WTC11 (cell line): ENCODE measurements at regions not wholly inside any gene's neighbourhood (a gene's known extent, or its start where the extent isn't known, plus 50 kb on each side); places are given as distances from the start of the nearest gene placed in this dataset.

Experiments
- ATAC-seq: fragments of 200-7000 bp; cut with Tn5 transposase; 2 replicates; pipeline ENCODE4 v1.10.0; 2021; ENCODE audit warnings: mild to moderate bottlenecking, moderate library complexity
- CTCF ChIA-PET: fragments of 300-600 bp; sonication (Branson Sonifier 250); formaldehyde crosslinking; loops from one replicate; lab custom pipeline; 2021; ENCODE audit warnings: antibody characterized with exemption; lab: Charles Lee
- POLR2A ChIA-PET: fragments of 350-600 bp; sonication (Branson Sonifier 250); formaldehyde crosslinking; loops from one replicate; lab custom pipeline; 2021; ENCODE audit warnings: antibody characterized with exemption; lab: Charles Lee
- DNase-seq: peaks from one replicate; pipeline ENCODE4 v3.0.0; 2021; ENCODE audit warnings: low spot score
- H3K27ac Mint-ChIP-seq: 2 replicates; pipeline ENCODE4 v1.8.0; 2021; ENCODE audit warnings: mixed read lengths
- H3K27me3 Mint-ChIP-seq: 2 replicates; pipeline ENCODE4 v1.8.0; 2021; ENCODE audit warnings: low read depth, mild to moderate bottlenecking, moderate library complexity, mixed read lengths
- H3K36me3 Mint-ChIP-seq: 2 replicates; pipeline ENCODE4 v1.8.0; 2021; ENCODE audit warnings: mixed read lengths
- H3K4me1 Mint-ChIP-seq: 2 replicates; pipeline ENCODE4 v1.8.0; 2022; ENCODE audit warnings: mixed read lengths
- H3K4me3 Mint-ChIP-seq: 2 replicates; pipeline ENCODE4 v1.8.0; 2021; ENCODE audit warnings: mild to moderate bottlenecking, moderate library complexity, mixed read lengths
- H3K9me3 Mint-ChIP-seq: 2 replicates; pipeline ENCODE4 v1.8.0; 2021; ENCODE audit warnings: mixed read lengths
- CBFB ChIP-seq: sonication (generic); formaldehyde crosslinking; IDR thresholded peaks from 2 replicates; pipeline ENCODE4 v1.8.1; 2022; ENCODE audit warnings: mild to moderate bottlenecking, low read depth, missing genetic modification reagents
- CREM ChIP-seq: sonication (generic); formaldehyde crosslinking; IDR thresholded peaks from 2 replicates; pipeline ENCODE4 v1.8.1; 2022; ENCODE audit warnings: mild to moderate bottlenecking, missing genetic modification reagents, moderate library complexity
- FOXK1 ChIP-seq: sonication (generic); formaldehyde crosslinking; IDR thresholded peaks from 2 replicates; pipeline ENCODE4 v1.8.0; 2022; ENCODE audit warnings: mild to moderate bottlenecking, moderate library complexity, missing genetic modification reagents
- FOXP1 ChIP-seq: sonication (generic); formaldehyde crosslinking; IDR thresholded peaks from 2 replicates; pipeline ENCODE4 v1.8.0; 2022; ENCODE audit warnings: missing genetic modification reagents, mild to moderate bottlenecking, moderate library complexity, borderline replicate concordance
- NFATC4 ChIP-seq: fragments of 250-450 bp; sonication (Bioruptor Pico); IDR thresholded peaks from 2 replicates; pipeline ENCODE4 v1.9.0; 2021; ENCODE audit warnings: mild to moderate bottlenecking
- NFE2L1 ChIP-seq: sonication (generic); formaldehyde crosslinking; IDR thresholded peaks from 2 replicates; pipeline ENCODE4 v1.8.1; 2023; ENCODE audit warnings: missing genetic modification reagents
- NR3C1 ChIP-seq: sonication (generic); formaldehyde crosslinking; conservative IDR thresholded peaks from 2 replicates; pipeline ENCODE4 v1.8.1; 2023; ENCODE audit warnings: low read depth, mild to moderate bottlenecking, missing genetic modification reagents
- PRRX2 ChIP-seq: fragments of 250-450 bp; sonication (Bioruptor Pico); IDR thresholded peaks from 2 replicates; pipeline ENCODE4 v1.8.0; 2021; ENCODE audit warnings: mild to moderate bottlenecking
- SOX15 ChIP-seq: fragments of 250-450 bp; sonication (Bioruptor Pico); IDR thresholded peaks from 2 replicates; pipeline ENCODE4 v1.9.0; 2021; ENCODE audit warnings: mild to moderate bottlenecking
- TEAD4 ChIP-seq: sonication (generic); formaldehyde crosslinking; IDR thresholded peaks from 2 replicates; pipeline ENCODE4 v1.8.0; 2022; ENCODE audit warnings: mild to moderate bottlenecking, missing genetic modification reagents
- ZNF121 ChIP-seq: sonication (generic); formaldehyde crosslinking; IDR thresholded peaks from 2 replicates; pipeline ENCODE4 v1.8.0; 2023; ENCODE audit warnings: missing genetic modification reagents
- ZNF263 ChIP-seq: sonication (generic); formaldehyde crosslinking; IDR thresholded peaks from 2 replicates; pipeline ENCODE4 v1.8.1; 2022; ENCODE audit warnings: low read depth, mild to moderate bottlenecking, moderate library complexity, missing genetic modification reagents
- ZNF423 ChIP-seq: fragments of 250-450 bp; sonication (Bioruptor Pico); IDR thresholded peaks from 2 replicates; pipeline ENCODE4 v2.1.2; 2022; ENCODE audit warnings: mild to moderate bottlenecking, moderate library complexity
- TF ChIP-seq, protein P1 (sequence below): sonication (generic); formaldehyde crosslinking; IDR thresholded peaks from 2 replicates; pipeline ENCODE4 v1.8.1; 2022; ENCODE audit warnings: low read depth, missing genetic modification reagents, borderline replicate concordance
- TF ChIP-seq, protein P2 (sequence below): sonication (generic); formaldehyde crosslinking; IDR thresholded peaks from 2 replicates; pipeline ENCODE4 v1.8.1; 2023; ENCODE audit warnings: mild to moderate bottlenecking, missing genetic modification reagents
- TF ChIP-seq, protein P3 (sequence below): fragments of 250-450 bp; sonication (Bioruptor Pico); IDR thresholded peaks from 2 replicates; pipeline ENCODE4 v1.9.0; 2021; ENCODE audit warnings: mild to moderate bottlenecking, borderline replicate concordance
- TF ChIP-seq, protein P4 (sequence below): sonication (generic); formaldehyde crosslinking; IDR thresholded peaks from 2 replicates; pipeline ENCODE4 v1.8.0; 2023; ENCODE audit warnings: mild to moderate bottlenecking, missing genetic modification reagents

DNA sequence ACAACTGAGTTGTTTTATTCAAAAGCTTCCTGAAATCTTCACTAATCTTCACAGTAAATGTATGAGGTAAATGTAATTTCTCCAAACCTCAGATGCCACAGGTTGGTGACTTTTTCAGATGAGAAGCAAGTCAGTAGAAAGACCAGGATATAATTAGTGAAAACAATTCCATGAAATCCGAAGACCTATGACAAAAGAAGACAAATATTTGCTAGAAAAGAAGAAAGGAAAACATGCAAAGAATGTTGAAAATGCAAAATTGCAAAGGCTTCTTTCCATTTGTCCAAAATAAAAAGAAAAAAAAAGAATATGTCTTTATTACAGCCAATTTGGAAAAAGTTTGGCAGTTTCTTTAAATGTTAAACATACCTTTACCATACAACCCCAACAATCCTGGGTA is 88.3 kb upstream of the MYRIP start (continued):
- TF ChIP-seq, protein P1, sequence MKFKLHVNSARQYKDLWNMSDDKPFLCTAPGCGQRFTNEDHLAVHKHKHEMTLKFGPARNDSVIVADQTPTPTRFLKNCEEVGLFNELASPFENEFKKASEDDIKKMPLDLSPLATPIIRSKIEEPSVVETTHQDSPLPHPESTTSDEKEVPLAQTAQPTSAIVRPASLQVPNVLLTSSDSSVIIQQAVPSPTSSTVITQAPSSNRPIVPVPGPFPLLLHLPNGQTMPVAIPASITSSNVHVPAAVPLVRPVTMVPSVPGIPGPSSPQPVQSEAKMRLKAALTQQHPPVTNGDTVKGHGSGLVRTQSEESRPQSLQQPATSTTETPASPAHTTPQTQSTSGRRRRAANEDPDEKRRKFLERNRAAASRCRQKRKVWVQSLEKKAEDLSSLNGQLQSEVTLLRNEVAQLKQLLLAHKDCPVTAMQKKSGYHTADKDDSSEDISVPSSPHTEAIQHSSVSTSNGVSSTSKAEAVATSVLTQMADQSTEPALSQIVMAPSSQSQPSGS (CRISPR knock-in tag): no peak

DNA sequence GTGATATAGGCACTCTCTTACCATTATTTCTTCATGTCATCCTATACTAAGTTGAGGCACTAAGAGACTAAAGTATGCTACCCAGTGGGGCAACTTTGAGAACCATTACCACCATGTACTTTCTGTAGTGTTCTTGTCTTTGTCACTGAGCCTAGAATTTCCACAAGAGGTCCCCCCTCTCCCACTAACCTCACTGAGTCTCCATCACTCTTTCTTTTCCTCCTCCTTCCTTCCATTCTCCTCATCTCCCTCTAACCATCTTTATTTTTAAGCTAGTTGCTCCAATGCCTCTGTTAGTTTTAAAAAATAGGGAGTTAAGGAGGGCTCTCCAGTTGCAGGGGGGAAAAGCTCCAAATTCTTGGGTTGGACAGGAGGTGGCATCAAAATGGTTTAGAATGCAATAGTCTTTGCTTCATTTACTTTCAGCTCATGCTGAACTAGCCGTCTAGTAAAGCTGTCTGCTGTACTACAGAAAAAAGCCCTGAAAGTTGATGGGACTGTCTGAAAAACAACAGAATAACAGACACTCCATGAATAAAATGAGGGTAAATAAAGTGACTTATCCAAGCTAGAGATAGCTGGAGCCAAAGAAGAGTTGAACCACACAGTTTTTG is 85.1 kb upstream of the MYRIP start:
- no peak overlapping the region for H3K4me3 Mint-ChIP-seq
- peaks cover 4% of the 10 kb centered on the region; the same call in 1 of the 2 replicates for H3K4me1 Mint-ChIP-seq
- peaks cover 3% of the 10 kb centered on the region; the same call in 1 of the 2 replicates for H3K27me3 Mint-ChIP-seq
- ATAC-seq (peak; percentile 67), DNase-seq (no peak)
- no peaks in the 10 kb centered on the region for H3K9me3 Mint-ChIP-seq
- no peak overlapping the region for H3K27ac Mint-ChIP-seq
- ChIA-PET CTCF (interaction anchor here (0.5 to 1.7 kb wide), 16 partner anchors 20 to 585 kb away, joined by 3 to 7 read pairs (median 3); partner anchors contain the start of genes EIF1B and MYRIP), POLR2A (no interaction called here)
- no peaks in the 10 kb centered on the region for H3K36me3 Mint-ChIP-seq
- TF ChIP-seq ZNF121 (CRISPR knock-in tag): no peak
- TF ChIP-seq, protein P2, sequence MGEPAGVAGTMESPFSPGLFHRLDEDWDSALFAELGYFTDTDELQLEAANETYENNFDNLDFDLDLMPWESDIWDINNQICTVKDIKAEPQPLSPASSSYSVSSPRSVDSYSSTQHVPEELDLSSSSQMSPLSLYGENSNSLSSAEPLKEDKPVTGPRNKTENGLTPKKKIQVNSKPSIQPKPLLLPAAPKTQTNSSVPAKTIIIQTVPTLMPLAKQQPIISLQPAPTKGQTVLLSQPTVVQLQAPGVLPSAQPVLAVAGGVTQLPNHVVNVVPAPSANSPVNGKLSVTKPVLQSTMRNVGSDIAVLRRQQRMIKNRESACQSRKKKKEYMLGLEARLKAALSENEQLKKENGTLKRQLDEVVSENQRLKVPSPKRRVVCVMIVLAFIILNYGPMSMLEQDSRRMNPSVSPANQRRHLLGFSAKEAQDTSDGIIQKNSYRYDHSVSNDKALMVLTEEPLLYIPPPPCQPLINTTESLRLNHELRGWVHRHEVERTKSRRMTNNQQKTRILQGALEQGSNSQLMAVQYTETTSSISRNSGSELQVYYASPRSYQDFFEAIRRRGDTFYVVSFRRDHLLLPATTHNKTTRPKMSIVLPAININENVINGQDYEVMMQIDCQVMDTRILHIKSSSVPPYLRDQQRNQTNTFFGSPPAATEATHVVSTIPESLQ (CRISPR knock-in tag): no peak
- no peak for TF ChIP-seq FOXP1 (CRISPR knock-in tag)

DNA sequence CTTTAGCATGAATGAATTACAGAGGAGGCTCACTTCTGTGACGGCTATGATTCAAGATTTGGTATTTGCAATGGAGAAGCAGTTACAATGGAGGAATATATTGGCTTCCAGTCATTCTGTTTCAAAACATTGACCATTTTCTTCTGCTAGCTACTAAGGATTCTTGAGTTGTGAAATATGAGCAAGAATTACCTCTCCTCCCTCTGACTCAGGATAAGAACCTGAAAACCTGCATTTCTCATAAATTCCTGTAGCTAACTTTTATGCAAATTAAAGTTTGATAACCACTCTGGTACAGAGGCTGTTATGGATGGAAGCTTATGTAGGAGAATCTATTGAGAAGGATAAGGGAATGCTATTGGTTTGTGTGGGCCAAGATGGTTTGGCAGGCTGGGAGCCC is 84.1 kb upstream of the MYRIP start:
- Mint-ChIP-seq H3K9me3 (peaks cover 2% of the 10 kb centered on the region), H3K27me3 (peaks cover 3% of the 10 kb centered on the region; the same call in 1 of the 2 replicates), H3K36me3 (no peaks in the 10 kb centered on the region)
- POLR2A ChIA-PET: no interaction called here
- TF ChIP-seq SOX15 (CRISPR knock-in tag) (no peak), FOXK1 (CRISPR knock-in tag) (no peak), ZNF423 (CRISPR knock-in tag) (no peak)
- TF ChIP-seq, all 79 proteins: peak for 0
- Mint-ChIP-seq H3K4me3 (no peak overlapping the region), H3K4me1 (peaks cover 4% of the 10 kb centered on the region; the same call in 1 of the 2 replicates), H3K27ac (no peak overlapping the region)
- ATAC-seq (no peak), DNase-seq (no peak)
- CTCF ChIA-PET: interaction anchor here (1.2 to 1.4 kb wide), 2 partner anchors 83 to 85 kb away, joined by 3 to 7 read pairs; partner anchors contain the start of gene MYRIP

DNA sequence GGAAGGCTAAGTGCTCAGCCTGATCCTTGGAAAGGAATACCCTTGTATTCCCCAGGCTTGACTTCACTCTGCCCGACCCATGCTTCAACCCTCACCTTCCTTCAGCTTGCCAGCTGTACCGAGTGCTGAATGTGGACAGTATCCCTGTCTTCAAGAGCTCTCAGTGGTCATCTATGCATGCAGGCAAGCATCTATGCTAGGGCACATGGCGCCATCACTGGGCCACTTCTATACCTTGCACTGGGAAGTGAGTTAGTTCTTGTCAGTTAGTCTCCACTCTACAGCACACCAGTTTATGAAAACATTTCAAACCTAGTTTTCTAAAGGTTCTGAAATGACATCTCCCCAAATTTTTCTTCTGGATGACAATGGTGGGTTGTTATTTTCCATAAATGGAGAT is 82.0 kb upstream of the MYRIP start:
- Mint-ChIP-seq H3K9me3 (peaks cover 7% of the 10 kb centered on the region), H3K36me3 (no peaks in the 10 kb centered on the region), H3K27me3 (peaks cover 3% of the 10 kb centered on the region; the same call in 1 of the 2 replicates), H3K27ac (no peak overlapping the region), H3K4me3 (no peak overlapping the region), H3K4me1 (no peaks in the 10 kb centered on the region)
- TF ChIP-seq TEAD4 (CRISPR knock-in tag) (no peak), PRRX2 (CRISPR knock-in tag) (no peak), NR3C1 (CRISPR knock-in tag) (no peak), NFE2L1 (CRISPR knock-in tag) (no peak), ZNF263 (no peak), CBFB (CRISPR knock-in tag) (no peak), CREM (CRISPR knock-in tag) (no peak), NFATC4 (CRISPR knock-in tag) (no peak)
- TF ChIP-seq, protein P3, sequence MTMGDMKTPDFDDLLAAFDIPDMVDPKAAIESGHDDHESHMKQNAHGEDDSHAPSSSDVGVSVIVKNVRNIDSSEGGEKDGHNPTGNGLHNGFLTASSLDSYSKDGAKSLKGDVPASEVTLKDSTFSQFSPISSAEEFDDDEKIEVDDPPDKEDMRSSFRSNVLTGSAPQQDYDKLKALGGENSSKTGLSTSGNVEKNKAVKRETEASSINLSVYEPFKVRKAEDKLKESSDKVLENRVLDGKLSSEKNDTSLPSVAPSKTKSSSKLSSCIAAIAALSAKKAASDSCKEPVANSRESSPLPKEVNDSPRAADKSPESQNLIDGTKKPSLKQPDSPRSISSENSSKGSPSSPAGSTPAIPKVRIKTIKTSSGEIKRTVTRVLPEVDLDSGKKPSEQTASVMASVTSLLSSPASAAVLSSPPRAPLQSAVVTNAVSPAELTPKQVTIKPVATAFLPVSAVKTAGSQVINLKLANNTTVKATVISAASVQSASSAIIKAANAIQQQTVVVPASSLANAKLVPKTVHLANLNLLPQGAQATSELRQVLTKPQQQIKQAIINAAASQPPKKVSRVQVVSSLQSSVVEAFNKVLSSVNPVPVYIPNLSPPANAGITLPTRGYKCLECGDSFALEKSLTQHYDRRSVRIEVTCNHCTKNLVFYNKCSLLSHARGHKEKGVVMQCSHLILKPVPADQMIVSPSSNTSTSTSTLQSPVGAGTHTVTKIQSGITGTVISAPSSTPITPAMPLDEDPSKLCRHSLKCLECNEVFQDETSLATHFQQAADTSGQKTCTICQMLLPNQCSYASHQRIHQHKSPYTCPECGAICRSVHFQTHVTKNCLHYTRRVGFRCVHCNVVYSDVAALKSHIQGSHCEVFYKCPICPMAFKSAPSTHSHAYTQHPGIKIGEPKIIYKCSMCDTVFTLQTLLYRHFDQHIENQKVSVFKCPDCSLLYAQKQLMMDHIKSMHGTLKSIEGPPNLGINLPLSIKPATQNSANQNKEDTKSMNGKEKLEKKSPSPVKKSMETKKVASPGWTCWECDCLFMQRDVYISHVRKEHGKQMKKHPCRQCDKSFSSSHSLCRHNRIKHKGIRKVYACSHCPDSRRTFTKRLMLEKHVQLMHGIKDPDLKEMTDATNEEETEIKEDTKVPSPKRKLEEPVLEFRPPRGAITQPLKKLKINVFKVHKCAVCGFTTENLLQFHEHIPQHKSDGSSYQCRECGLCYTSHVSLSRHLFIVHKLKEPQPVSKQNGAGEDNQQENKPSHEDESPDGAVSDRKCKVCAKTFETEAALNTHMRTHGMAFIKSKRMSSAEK: no peak
- TF ChIP-seq, protein P4, sequence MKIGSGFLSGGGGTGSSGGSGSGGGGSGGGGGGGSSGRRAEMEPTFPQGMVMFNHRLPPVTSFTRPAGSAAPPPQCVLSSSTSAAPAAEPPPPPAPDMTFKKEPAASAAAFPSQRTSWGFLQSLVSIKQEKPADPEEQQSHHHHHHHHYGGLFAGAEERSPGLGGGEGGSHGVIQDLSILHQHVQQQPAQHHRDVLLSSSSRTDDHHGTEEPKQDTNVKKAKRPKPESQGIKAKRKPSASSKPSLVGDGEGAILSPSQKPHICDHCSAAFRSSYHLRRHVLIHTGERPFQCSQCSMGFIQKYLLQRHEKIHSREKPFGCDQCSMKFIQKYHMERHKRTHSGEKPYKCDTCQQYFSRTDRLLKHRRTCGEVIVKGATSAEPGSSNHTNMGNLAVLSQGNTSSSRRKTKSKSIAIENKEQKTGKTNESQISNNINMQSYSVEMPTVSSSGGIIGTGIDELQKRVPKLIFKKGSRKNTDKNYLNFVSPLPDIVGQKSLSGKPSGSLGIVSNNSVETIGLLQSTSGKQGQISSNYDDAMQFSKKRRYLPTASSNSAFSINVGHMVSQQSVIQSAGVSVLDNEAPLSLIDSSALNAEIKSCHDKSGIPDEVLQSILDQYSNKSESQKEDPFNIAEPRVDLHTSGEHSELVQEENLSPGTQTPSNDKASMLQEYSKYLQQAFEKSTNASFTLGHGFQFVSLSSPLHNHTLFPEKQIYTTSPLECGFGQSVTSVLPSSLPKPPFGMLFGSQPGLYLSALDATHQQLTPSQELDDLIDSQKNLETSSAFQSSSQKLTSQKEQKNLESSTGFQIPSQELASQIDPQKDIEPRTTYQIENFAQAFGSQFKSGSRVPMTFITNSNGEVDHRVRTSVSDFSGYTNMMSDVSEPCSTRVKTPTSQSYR (CRISPR knock-in tag): no peak
- peak; percentile 84 for ATAC-seq
- DNase-seq: peak; percentile 44
- POLR2A ChIA-PET: no interaction called here
- CTCF ChIA-PET: interaction anchor here (0.6 to 1.8 kb wide), 5 partner anchors 17 to 310 kb away, joined by 3 to 18 read pairs (median 3); no protein-coding TSS in a partner anchor
